ENCODE measurements at regions not wholly inside any gene's neighbourhood (a gene's known extent, or its start where the extent isn't known, plus 50 kb on each side); places are given as distances from the start of the nearest gene placed in this dataset.
A peak's percentile ranks its signal among the peaks of the same experiment; 100 is the strongest.

- Histone ChIP-seq H3K4me1 (ENCODE audit: insufficient read depth) (peaks cover 3% of the 10 kb centered on the region; the same call in 1 of the 2 replicates), H3K27ac (ENCODE audit: low read depth) (no peak overlapping the region), H3F3A (replicated peaks; ENCODE audit: low read depth) (no peaks in the 10 kb centered on the region), H3K36me3 (ENCODE audit: insufficient read depth) (no peaks in the 10 kb centered on the region), H3K4me3 (no peak overlapping the region), H3K27me3 (ENCODE audit: insufficient read depth) (peaks cover 12% of the 10 kb centered on the region), H4K20me1 (replicated peaks; ENCODE audit: insufficient read depth) (no peaks in the 10 kb centered on the region), H3K4me2 (no peak overlapping the region), H3K79me2 (replicated peaks; ENCODE audit: insufficient read depth) (no peaks in the 10 kb centered on the region), H3K9me2 (ENCODE audit: insufficient read depth) (peaks cover 16% of the 10 kb centered on the region; the same call in 1 of the 2 replicates), H2AFZ (no peak overlapping the region)
- Mint-ChIP-seq H3K4me1 (peaks cover 19% of the 10 kb centered on the region; the same call in 2 of the 3 replicates), H3K27ac (no peak overlapping the region), H3K9me3 (no peaks in the 10 kb centered on the region; the same call in 2 of the 3 replicates), H3K36me3 (ENCODE audit: low read depth) (no peaks in the 10 kb centered on the region; the same call in 2 of the 3 replicates), H3K4me3 (no peak overlapping the region), H3K27me3 (ENCODE audit: insufficient read depth, low read depth, poor library complexity) (peaks cover 11% of the 10 kb centered on the region)
- ATAC-seq (no peak), DNase-seq (ENCODE audit: low spot score) (no peak)
- TF ChIP-seq CREB1 (CRISPR knock-in tag; IDR thresholded peaks at IDR 0.05; ENCODE audit: low read depth) (no peak), ZNF114 (CRISPR knock-in tag; IDR thresholded peaks at IDR 0.05) (no peak), ETS1 (IDR thresholded peaks at IDR 0.05) (no peak), ZNF331 (CRISPR knock-in tag; IDR thresholded peaks at IDR 0.05; ENCODE audit: low read depth) (no peak), NANOG (IDR thresholded peaks at IDR 0.05; ENCODE audit: borderline replicate concordance) (no peak)
Observed at GRCh38 chr3:187612656-187613055, 57.5 kb downstream of the SST start.

GRCh38 chr3:187610981-187611511, 59.1 kb downstream of the SST start:
- no peaks in the 10 kb centered on the region for H3K79me2 ChIP-seq (replicated peaks; ENCODE audit: insufficient read depth)
- no peak overlapping the region for H3K4me3 Mint-ChIP-seq
- H3K36me3 ChIP-seq (ENCODE audit: insufficient read depth): no peaks in the 10 kb centered on the region
- H3K4me1 Mint-ChIP-seq: peaks cover 7% of the 10 kb centered on the region; the same call in 2 of the 3 replicates
- no peaks in the 10 kb centered on the region for H3F3A ChIP-seq (replicated peaks; ENCODE audit: low read depth)
- no peaks in the 10 kb centered on the region for H3K27me3 Mint-ChIP-seq (ENCODE audit: insufficient read depth, low read depth, poor library complexity)
- no peaks in the 10 kb centered on the region for H3K27me3 ChIP-seq (ENCODE audit: insufficient read depth)
- H3K4me3 ChIP-seq: no peak overlapping the region
- no peak overlapping the region for H3K4me2 ChIP-seq
- H3K36me3 Mint-ChIP-seq (ENCODE audit: low read depth): no peaks in the 10 kb centered on the region; the same call in 2 of the 3 replicates
- no peak overlapping the region for H3K27ac Mint-ChIP-seq
- DNase-seq (ENCODE audit: low spot score) (no peak), ATAC-seq (no peak)
- H4K20me1 ChIP-seq (replicated peaks; ENCODE audit: insufficient read depth): no peaks in the 10 kb centered on the region
- peak overlapping the region; percentile 72; the same call in 1 of the 2 replicates for H2AFZ ChIP-seq
- peaks cover under 1% of the 10 kb centered on the region; the same call in 2 of the 3 replicates for H3K9me3 Mint-ChIP-seq
- H3K4me1 ChIP-seq (ENCODE audit: insufficient read depth): peaks cover 3% of the 10 kb centered on the region; the same call in 1 of the 2 replicates
- H3K27ac ChIP-seq (ENCODE audit: low read depth): no peak overlapping the region
- peaks cover 16% of the 10 kb centered on the region; the same call in 1 of the 2 replicates for H3K9me2 ChIP-seq (ENCODE audit: insufficient read depth)
- TF ChIP-seq CTCF (conservative IDR thresholded peaks at IDR 0.05; ENCODE audit: low read depth in 2 of 2) (no peak), STAT1 (IDR thresholded peaks at IDR 0.05; ENCODE audit: unreplicated experiment) (no peak), EZH2 (IDR thresholded peaks at IDR 0.05; ENCODE audit: low read depth, unreplicated experiment) (no peak), ZNF331 (CRISPR knock-in tag; IDR thresholded peaks at IDR 0.05; ENCODE audit: low read depth) (no peak), JUNB (IDR thresholded peaks at IDR 0.05; ENCODE audit: unreplicated experiment) (no peak), CREB1 (CRISPR knock-in tag; IDR thresholded peaks at IDR 0.05; ENCODE audit: low read depth) (no peak), ZNF462 (CRISPR knock-in tag; IDR thresholded peaks at IDR 0.05) (no peak), POLR2AphosphoS5 (IDR thresholded peaks at IDR 0.05; ENCODE audit: low read depth) (no peak), EZH2phosphoT487 (IDR thresholded peaks at IDR 0.05; ENCODE audit: unreplicated experiment) (no peak)

Data from GM23338 (cell line).